Central memory CD4-positive, alpha-beta T cell (primary cell): ENCODE measurements at regions not wholly inside any gene's neighbourhood (a gene's known extent, or its start where the extent isn't known, plus 50 kb on each side); places are given as distances from the start of the nearest gene placed in this dataset.
"Not testable (repeated sequence)": the region's sequence is repeated elsewhere in the genome, so short reads cannot be mapped to it uniquely, and the experiment has no call there.

Experiments
- DNase-seq: peaks from one replicate; pipeline ENCODE4 v3.0.0; 2022

DNA sequence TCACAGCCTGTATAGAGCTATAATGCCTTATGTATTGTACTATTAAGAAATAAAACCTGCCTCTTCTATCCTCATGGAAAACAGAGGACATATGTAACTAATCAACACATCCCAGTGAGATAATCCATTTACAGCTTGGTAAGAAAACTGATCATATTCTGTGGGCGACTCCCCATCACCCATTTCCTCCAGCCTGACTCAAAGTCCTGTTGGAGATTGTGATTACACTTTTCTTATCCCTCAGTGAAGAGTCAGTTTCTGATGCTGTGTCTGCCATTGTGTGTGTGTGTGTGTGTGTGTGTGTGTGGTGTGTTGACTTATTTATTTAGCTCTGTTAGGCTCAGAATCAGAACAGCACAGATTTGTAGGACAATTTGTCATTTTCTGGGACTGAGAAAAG lies 212.8 kb downstream of the FGF9 start:
- no peak for DNase-seq

DNA sequence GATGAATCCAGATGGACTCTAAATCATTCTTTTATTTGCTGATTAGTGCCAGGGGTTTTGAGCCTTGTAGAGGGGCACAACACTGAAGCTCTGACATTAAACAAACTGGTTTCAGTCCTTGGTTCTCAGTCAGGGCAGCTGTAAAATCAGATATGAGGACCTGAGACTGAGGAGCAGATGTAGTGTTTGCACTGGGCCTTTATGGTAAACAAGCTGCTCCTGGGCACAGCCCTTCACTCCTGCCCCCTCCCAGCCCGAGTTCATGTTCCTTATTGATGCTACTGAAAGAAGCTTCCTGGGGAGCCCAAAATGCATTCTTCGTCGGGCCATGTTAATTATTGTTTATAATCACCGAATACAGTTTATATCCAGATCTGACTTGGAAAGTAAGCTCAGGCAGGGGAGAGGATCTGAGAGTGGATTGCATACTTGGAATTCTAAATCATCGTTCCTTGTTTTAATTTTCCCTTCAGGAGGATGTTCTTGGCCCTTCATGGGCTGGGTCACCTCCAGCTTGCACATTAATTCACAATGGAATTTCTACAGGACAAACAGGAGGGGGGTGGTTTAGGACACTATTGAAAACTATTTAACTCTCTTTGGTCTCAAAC lies 213.5 kb downstream of the FGF9 start:
- DNase-seq: no peak

DNA sequence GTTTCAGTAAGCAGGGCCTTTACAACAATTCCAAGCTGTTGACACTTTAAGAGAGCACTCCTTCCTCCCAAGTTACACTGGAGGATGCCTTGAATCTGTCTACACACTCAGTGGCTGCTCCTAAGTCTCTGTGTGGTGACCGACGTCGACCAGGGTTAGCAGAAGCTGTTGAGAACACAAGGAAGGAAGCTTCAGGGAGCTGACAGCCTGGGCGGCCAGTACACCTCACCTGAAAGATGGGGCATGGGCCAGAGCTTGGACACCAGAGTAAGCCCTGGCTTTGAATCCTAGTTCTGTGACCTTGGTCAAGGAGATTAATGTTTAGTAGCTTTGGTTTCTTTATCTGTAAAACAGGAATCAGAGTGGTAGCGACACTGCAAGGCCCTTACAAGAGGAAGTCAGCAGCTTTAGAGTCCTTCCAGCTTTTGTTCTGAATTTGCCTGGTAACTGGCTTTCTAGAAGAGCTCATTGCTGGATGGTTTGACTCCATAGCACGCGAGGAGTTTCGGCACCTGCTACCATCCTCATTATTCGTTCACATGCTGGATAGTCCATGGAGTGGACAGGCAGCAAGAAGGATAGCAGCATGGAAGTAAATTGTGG lies 214.2 kb downstream of the FGF9 start:
- DNase-seq: no peak

DNA sequence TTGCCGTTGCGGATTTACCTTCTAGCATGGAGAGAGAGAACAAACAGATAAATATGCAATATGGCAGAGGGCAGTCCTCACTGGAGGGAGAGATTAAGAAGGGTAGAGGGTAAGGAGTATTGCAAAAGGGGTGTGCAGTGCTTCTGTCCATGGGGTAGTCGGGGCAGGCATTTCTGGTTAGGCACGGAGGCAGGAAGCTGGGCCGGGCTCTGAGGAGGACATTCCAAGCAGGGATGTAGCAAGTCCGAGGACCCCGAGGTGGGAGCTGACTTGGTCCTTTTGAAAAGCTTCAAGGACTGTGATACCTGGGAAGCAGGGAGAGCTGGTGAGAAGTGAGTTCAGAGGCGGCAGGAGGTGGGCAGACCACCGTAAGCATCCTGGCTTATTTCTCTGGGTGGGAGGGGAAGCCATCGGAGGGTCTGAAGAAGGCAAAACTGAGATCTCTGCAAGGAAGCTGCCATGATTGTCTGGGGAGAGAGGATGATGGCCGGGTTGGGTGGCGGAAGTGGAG lies 214.9 kb downstream of the FGF9 start:
- no peak for DNase-seq

DNA sequence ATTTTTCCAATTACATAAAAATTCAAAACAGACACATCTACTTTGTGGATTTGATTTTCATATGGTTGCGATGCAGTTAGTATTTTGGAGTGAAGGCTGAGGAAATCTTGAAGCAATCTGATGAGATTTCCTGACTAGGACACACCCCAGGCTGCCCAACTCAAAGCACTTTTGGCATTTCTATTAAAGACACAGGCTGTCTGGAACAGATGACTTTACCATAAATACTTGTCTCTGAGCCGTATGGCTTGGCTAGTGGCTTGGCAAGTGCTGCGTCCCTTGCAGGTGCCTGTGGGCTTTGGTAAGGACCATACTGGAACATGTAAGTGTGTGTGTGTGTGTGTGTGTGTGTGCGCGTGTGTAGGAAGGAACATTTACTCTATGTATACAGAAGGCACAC lies 218.8 kb downstream of the FGF9 start:
- no peak for DNase-seq

DNA sequence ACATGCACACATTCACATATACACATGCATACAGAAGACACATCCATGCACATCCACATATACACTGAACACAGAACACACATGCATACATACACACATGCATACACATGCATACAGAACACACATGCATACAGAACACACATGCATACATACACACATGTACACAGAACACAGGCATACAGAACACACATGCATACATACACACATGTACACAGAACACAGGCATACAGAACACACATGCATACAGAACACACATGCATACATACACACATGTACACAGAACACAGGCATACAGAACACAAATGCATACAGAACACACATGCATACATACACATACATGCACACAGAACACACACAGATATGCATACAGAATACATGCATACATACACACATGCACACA lies 219.3 kb downstream of the FGF9 start:
- DNase-seq: not testable (repeated sequence)

DNA sequence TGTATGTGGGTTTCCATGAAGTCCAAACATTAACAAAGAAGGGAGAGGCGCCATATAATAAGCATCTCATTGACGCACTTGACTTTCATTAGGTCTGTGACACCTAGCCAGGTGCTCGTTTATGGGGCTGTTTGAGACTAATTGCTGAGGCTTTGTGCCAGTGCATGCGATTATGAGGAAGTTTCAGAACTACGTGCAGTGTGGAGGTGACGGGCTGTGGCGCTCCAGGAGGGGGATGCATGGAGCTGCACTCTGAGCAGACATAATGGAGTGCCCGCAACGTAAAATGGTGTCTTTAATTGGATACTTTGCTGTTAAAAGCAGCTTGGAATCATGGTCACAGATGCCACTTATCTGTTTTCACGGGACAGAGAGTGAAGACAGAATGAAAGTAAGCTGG lies 223.2 kb downstream of the FGF9 start:
- DNase-seq: no peak

DNA sequence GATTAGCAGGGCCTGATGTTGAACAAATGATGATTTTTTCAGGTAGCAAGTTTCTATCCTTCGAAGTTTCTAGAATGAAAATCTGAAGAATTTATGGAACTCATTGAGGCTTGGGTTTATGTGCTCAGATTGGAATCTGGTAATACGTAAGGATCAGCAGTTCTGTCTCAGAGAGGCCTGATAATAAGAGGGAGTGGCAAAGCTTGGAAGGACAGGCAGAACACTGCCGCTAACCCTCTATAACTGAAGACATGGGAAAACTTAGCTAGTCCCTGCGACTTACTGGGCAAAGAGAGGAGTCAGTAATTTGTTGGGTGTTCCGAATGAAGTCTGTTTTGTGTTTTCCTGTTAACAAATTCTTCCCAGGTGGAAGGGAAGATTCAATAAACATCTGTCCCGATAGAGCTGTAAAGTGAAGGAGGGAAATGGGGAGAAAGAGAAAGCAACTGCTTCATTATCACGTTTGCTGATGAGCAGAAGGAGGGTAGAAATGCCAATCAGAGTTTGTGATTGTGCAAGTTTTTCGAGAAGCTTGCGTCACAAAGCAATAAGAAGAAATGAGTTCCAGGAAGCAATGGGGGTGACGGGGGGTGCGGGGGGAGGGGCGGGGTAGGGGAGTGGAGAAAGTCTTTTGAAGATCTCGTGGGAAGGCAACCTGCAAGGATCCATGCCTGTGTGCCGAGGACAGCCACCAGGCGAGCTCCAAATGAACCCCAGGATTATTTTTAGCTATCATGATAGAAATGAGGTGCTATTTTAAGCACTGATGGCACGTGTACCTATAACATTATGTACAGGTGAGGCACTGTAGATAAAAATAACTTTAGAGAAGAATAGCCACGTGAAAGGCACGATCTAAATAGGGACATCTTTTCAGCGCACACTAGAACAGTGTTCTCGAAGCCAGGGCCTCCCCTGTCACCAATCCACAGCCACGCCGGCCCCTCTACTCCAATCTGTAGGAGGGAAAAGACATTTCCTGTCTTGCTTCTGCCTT lies 224.1 kb downstream of the FGF9 start:
- DNase-seq: no peak

DNA sequence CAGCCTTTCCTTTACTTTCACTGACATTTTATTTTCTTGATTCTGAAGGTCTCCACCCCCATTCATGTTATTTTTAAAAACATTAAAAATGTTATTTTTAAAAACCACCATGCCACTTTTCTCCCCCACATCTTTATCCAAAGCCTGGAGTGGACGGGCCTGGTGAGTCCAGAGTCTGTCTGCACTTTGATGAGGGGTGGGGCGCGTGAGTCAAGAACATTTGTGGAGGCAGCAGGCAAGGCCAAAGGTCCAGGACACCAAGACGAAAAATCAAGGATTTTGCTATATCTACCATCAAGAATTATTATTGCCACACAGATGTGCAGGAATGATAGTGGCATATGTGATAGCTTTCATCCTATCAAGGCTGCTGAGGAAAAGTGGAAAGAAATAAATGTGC lies 224.9 kb downstream of the FGF9 start:
- no peak for DNase-seq

DNA sequence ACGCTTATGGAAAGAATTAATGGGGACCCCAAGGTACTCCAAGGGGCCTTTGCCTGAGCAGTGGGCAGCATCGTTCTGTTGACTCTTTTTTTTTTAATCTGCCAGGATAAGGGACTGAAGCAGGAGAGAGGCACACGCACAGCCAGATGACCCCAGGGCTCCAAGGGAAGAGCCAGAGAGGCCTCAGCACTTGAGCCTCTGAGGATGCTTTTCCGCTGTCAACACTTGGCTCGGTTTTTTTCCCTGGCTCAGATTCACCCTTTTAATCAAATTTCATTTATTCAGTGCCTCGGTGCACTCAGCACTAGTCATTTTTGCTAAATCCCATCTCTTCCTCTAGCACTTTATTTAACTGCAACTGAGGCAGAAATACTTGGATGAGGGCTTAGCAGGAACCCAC lies 226.3 kb downstream of the FGF9 start:
- no peak for DNase-seq

DNA sequence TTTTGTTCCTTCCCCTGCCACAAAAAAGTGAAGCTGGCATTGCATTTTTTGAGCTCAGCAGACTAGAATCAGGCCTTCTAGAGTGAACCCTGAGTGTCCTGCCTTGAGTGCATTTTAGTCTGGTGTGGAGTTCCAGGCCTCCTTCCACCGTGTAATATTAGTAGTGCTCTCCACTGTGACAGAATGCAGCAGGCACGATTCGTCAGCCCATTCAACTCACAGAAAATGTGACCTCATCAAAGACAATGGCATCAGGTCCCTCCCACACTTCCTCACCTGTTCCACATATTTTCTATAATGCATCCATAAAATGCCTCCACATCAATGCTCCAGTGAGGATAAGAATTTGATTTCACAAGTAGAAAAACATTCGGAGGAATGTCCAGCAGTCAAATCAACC lies 227.6 kb downstream of the FGF9 start:
- DNase-seq: no peak

DNA sequence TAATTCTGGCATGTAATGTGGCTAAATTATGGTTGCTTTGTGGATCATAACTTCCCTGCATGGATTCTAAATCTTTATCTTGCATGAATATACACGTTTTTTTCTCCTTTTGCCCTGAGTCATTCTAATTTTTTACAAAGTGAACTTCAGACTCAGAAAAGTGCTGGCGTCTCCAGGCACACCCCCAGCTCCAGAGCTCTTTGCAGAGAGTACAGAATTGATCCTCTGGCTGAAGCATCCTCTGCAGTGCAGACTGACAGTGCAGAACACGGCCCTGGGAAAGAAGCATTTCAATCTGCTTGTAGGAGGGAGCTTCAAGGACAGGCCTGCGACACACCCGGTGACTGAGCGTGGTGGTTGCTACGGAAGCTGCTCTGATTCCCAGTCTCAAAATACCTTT lies 228.1 kb downstream of the FGF9 start:
- DNase-seq: no peak

DNA sequence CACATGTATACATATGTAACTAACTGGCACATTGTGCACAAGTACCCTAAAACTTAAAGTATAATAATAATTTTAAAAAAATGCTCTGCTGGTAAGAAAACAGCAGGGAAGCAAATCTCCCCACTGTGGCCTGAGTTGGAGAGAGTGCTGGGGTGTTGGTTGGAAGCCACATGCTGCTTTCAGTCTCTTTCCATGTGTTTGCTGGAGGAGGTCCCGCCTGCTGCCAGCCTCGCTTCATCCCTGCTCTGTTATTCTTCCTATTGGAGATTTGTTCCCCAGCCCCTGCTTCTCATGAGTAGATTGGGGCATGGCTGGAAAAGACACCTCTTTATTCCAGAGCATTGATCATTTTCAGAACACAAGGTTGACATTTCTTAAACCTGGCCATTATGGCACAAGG lies 230.5 kb downstream of the FGF9 start:
- DNase-seq: no peak

DNA sequence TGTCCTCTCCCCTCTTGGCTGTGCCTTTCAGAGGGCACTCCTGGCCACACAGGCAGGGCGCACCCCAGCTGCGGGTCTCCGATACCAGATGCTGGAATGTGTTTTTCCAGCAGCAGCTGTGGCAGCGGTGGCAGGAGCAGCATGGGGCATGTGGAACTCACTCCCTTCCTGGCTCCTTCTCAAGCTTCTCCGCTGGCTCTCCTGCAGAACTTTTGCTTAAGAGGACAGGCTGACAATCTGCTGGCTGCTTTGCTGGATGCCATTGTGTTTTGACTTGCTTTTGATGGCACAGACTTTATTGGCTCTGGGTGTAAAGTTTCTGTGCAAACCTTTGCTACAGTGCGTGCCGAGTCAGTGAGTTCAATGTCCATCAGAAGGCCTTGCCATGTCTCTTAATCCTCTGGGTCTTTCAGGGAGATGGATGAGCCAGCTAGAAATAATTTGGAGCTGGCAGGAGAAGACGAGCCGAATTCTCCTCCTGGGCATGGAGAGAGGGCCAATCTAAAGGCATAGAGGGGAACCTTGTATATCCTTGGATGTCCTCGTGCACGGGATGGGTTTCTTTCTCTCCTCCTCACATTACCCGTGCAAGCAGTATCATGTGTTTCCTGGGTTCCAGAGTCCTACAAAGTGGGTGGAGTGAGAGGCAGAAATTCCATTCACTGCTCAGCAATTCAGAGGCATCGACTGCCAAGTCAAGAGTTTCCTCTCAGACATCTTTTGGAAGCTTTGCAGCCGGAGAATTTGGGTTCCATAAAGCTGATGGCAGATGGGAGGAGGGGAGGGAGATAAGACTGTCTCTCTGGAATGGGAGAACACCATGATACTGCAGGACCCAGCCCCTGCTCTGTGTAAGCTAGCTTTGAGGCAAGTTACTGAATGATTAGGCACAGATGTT lies 231.2 kb downstream of the FGF9 start:
- DNase-seq: no peak

DNA sequence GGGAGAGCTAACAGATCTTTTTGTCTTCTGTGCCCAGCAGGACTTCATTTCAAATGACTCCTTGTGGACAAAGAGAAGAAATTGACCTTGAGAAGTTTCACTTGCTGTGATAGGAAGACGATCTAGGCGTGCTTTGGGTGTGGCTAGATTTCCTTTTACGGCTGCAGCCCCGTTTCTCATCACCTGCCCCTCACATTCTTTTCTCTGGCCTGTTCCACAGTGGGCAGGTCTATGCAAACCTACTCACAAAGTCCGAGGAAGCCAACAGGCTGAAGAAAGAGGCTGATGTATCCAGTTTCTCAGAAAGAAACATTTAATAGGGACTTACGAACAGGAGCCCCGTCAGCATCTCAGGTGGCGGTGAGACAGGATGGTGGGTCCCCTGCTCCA lies 231.8 kb downstream of the FGF9 start:
- no peak for DNase-seq

DNA sequence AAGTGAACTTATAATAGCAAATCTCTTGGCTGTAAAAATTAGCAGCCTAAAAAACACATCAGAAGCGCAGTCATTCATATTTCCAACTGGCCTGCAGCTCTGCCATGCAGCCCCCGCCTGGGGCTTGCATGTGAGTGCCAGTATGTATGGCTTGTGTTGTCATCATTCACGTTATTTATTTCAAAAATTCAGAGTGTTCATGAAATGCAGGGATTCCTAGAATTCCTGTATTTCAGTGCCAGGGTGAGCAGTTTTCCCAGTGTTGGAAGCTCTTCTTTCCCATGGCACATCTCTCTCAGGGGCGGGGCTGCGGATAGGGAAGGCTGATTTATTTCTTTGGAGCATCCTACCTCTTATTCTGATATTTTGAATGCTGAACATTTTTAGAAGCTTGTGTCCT lies 234.6 kb downstream of the FGF9 start:
- no peak for DNase-seq

DNA sequence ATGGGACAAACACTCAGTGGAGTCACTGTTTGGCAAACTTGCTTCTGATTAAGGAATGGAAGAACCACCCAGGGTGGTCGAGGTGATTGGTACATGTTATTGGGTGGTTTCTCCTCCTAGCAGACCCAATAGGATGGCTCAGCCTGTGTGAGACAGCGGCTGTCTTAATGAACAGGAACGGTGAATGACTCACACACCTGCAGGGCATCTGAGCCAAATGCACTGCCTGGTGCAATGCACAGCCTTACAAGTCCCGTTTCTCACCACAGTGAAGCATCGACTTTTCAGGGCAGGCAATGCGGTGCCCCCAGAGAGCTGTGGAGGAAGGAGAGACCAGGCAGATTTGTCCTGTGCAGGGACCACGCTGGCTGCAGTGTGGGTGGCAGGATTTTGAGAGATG lies 238.5 kb downstream of the FGF9 start:
- no peak for DNase-seq

DNA sequence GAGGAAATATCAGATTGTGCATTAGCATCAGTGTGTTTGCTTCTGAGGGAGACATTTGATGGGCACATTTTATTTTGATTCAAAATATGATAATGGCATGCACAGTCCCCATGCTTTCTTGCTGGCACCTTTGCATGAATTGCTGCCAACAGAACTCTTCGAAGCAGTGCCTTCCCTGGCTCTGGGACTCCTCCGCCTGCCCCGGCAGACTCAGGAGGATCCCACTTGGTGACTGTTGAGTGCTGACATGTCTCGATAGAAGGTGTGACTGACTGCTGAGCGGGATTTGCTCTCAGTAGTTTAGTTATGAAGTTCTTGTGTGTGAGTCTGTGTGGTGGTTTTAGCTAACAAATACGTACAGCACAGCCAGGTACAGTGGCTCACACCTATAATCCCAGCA lies 239.7 kb downstream of the FGF9 start:
- no peak for DNase-seq

DNA sequence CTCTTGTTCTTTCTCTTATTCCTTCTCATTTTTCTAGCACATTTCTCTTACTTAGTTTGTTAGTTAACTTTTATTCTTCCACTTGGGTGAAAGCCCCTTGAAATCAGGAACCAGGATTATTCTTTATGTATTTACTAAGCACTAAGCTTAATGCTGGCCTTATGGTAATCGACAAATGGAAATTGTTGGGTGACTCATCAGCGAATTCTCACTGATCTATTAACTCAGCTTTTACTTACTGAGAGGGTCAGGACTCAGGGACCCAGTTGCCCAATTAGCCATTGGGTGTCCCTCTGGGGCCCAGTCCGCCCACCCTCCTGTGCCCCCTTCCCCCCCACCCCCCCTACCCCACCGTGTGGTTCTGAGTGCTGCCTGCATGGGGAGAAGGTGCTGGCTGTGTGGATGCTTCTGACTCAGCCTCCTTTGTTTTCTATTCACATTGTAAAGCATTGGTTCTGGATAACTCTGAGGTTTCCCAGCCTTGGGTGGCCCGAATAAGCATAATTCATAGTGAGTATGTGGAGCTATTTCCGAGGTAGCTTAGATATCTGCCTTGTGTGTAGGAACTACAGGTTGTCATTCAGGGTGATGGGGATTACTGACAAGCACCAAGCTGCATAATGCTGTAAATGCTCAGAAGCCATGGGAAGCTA lies 240.9 kb downstream of the FGF9 start:
- DNase-seq: no peak

DNA sequence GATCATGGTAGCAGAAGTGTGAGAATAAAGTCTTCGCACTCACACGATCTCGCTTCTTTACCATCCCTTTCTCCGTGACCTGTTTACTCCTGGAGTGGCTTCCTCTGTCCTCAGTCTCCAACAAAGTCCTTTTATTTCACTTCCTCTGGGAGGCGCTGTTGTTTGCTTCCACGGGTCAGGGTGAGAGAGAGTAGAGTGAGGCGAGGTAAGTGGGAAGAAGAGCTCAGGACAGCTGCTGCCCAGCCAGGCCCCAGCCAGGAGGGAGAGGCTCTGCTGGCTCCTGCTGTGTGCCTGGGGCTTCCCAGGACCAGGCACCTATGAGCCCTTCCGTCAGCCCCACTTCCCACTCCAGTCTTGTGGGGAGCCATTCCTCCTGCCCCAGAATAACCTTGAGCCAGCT lies 242.1 kb downstream of the FGF9 start:
- no peak for DNase-seq

DNA sequence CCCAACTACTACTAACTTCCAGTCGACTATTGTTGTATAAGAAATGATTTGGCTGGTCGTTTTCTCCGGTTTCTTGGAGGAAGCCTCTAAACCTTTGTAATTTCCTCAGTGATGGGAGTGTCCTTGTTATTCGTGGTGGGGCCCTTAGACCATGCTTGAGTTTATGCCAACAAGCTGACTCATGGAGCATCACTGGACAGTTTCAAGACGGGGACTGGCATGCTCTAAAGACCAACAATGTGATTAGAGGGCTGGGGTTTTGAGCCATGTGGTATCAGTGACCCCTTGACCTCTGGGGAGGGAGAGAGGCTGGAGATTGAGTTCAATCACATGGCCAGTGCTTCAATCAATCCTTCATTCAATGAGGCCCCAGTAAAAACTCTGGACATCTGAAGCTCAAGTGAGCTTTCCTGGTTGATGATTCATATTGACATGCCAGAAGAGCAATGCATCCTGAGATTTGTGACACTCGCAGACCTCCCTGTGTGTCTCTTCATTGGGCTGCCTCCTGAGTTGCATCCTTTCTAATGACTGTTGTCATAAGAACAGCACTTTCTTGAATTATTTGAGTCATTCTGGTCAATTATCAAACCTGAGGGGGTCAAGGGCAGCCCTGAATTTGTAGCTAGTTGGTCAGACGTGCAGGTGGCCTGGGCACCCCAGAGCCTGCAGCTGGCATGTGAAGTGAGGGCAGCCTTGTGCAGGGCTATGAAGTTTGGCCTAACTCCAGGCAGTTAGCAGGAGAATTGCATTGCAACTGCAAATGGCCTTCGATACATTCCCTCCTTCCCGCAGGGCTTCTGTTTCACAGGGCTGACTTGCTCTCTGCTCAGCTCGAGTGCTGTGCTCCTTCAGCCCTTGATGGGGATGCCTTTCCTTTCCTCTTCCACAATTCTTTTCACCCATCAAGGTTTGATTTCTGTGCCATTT lies 246.5 kb downstream of the FGF9 start:
- DNase-seq: no peak
